Eye (tissue), 1 donor: ENCODE measurements at regions not wholly inside any gene's neighbourhood (a gene's known extent, or its start where the extent isn't known, plus 50 kb on each side); places are given as distances from the start of the nearest gene placed in this dataset.
"Not testable (repeated sequence)": the region's sequence is repeated elsewhere in the genome, so short reads cannot be mapped to it uniquely, and the experiment has no call there.

Experiments used
- DNase-seq: peaks from one replicate; pipeline ENCODE4 v3.0.0-alpha.2; 2015

DNA sequence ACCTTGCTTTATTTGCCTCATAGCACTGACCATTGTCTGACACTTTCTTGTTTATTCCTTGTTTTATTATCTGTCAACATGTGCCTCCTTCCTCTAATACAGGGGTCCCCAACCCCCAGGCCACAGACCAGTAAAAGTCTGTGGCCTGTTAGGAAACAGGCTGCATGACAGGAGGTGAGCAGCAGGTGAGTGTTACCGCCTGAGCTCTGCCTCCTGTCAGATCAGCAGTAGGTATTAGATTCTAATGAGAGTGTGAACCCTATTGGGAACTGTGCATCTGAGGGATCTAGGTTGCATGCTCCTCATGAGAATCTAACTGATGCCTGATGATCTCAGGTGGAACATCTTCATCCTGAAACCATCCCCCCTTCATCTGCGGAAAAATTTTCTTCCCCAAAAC lies 228.0 kb downstream of the HINT1 start:
- no peak for DNase-seq

DNA sequence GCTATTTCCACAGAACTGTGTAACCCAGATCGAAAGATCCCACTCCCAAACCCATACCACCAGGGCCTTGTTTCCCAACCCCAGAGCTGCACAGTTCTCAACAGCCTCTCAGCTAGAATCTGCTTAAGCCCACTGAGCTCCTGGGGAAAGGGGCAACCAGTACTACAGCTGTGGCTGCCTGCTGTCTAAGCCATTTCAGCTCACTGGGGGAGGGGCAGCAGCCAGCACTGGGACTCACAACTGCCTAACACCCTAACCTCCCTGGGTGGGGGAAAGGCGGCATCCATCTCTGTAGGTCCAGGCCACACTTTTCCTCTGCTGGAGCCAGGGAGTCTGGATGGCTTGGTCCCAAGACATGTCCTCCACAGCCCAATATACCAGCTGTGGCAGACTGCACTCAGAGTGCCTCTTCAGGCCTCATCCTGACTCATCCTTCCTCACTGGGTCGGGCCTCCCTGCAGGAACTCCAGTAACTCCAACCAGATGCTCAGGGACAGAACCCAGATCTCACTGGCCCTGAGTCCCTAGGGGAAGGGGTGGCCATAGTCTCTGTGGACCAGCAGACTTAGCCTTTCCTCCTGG lies 241.4 kb downstream of the HINT1 start:
- DNase-seq: no peak

DNA sequence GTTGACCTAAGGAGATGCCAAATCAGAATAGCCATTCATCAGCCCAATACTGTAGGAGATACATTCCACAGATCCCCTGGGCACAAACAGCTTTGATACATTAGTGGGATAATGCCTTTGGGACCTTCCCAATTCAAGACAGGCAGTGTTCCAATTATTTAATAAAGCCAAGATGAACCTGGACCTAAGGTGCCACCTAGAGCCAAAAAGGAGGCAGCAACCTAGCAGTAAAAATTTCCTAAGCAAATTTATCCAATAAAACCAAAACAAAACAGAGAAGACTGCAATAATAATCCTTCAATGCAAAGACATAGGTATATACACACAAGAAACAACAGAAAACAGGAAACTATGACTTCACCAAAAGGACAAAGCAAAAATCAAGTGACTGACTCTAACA lies 253.0 kb downstream of the HINT1 start:
- no peak for DNase-seq

DNA sequence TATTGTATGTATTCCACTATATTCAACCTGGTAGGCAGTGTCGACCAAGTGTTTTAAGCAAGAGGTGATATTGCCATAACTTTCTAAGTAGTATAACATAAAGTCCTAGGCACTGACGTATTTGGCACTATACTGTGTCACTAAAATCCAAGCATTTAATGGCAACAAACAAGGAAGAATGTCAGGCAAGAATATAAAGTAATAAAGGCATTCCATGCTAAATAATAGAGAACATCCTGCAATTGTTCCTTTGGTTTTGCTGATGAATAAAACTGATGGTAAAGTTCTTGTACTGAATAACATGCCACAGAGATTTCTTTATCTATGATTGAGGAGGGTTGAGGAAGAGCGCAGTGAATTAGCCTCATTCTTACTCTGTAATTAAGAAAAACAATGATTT lies 256.9 kb downstream of the HINT1 start:
- DNase-seq: no peak

DNA sequence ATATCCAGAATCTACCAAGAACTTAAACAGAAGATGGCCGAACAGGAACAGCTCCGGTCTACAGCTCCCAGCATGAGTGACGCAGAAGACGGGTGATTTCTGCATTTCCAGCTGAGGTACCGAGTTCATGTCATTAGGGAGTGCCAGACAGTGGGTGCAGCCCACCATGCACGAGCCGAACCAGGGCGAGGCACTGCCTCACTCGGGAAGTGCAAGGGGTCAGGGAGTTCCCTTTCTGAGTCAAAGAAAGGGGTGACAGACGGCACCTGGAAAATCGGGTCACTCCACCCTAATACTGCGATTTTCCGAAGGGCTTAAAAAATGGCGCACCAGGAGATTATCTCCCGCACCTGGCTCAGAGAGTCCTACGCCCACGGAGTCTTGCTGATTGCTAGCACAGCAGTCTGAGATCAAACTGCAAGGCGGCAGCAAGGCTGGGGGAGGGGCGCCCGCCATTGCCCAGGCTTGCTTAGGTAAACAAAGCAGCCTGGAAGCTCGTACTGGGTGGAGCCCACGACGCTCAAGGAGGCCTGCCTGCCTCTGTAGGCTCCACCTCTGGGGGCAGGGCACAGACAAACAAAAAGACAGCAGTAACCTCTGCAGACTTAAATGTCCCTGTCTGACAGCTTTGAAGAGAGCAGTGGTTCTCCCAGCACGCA lies 267.4 kb downstream of the HINT1 start:
- DNase-seq: not testable (repeated sequence)

DNA sequence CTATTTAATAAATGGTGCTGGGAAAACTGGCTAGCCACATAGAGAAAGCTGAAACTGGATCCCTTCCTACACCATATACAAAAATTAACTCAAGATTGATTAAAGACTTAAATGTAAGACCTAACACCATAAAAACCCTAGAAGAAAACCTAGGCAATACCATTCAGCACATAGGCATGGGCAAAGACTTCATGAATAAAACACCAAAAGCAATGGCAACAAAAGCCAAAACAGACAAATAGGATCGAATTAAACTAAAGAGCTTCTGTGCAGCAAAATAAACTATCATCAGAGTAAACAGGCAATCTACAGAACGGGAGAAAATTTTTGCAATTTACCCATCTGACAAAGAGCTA lies 267.9 kb downstream of the HINT1 start:
- DNase-seq: not testable (repeated sequence)

DNA sequence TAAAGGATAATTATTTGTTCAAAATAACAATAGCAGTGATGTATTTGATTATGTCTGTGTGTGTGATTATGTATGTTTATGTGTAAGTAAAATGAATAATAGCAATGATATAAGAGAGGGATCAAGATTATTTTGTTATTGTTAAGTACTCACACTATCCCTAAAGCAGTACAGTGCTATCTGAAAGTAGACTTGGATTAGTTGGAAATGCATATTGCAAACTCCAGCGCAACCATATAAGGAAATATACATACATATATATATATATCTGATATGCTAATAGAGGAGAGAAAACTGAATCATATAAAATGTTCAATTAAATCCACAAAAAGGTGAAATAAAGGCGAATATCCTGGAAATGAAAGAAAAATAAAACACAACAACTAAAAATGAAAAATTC lies 268.4 kb downstream of the HINT1 start:
- DNase-seq: no peak

DNA sequence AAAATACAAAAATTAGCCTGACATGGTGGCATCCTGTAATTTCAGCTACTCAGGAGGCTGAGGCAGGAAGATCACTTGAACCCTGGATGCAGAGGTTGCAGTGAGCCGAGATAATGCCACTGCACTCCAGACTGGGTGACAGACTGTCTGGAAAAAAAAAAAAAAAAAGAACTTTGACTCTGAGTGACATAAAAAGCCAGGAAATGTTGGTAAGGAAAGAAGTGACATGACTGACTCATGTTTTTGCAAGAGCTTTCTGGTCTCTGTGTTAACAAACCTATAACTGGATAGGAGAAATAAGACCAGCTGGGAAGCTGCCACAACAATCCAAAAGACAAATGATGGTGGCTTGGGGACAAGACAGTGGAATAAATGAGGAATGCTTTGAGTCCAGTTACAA lies 272.1 kb downstream of the HINT1 start:
- DNase-seq: no peak

DNA sequence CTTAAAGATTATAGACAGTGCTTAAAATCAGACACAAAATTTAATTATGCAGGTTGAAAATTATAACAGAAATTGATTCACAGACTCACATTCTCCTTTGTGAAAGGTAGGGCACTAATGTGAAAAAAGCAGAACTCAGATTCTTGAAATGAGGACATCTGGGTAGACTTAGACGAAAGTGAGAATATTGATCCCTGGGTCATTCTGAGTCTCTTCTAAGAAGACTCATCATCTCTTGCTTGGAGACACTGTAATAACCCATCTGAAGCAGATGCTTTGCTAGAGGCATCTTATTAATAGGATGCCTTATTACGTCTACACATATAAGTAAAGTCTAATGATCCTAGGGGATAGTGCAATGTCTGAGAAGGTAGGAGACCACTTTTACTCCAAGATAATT lies 274.4 kb downstream of the HINT1 start:
- DNase-seq: no peak

DNA sequence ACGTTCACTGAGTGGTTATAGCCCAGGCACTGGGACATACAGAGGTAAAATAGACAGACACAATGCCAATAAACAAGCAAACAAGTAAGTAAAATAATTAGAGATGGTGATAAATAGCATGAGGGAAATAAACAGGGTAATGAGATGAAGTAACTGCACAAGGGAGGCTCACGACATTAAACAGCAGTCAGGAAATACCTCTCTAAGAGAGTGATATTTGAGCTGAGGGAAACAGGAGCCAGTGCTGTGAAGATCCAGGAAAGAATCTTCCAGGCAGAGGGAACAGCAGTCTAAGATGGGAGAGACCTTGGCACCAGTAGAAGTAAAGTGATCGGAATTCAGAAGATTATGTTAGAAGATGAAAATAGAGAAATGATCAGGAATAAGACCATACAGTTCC lies 279.4 kb downstream of the HINT1 start:
- DNase-seq: no peak

DNA sequence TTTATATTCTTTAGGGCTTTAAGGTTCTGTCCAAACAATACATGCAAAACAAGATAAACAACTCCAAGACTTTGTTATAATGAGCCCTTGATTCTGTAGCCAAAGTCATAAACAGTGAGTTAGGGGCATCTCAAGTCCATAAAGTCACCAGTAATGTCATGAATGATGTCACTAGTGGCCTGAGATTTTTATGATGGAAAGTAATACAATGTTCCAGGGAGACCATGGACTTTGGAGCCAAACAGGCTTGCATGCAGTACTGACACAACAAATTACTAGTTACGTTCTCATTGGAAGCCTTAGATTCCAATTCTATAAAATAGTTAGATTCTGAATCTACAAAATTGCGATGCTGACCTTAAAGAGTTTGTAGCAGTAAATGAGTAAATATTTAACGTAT lies 280.0 kb downstream of the HINT1 start:
- no peak for DNase-seq

DNA sequence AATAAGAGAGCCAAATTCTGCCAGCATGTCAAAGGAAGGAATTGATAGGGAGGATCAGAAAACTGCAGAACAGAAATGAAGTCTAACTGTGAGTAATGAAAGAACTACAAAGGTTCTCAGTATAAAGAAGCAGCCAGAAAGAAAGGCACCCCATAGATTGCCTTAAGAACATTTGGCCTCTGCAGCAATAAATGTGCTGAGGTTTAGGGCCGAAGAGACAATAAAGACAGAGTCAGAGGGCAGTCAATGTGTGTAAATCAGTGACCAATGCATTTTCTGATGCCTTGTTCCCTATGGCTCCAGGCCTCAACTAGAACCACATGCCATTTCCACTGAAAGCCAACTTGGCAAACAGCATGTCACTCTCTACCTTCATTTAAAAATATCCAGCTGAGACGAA lies 281.0 kb downstream of the HINT1 start:
- DNase-seq: no peak

DNA sequence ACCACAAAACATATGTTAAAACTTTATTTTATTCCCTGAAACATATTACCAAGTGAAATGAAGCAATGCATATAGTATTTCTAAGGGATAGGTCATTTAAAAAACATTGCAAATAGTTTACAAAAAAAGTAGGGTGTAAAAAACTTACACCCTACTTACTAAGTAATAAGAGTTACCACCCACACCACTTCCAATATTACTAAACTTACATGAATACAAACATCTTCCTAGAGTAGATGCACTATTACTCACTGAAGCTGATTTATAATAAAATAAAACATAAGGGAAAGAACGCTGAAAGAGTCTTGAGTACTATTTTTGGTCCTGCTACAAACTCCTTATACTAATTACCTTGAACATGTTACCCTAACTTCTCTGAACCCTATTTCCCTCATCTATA lies 289.4 kb downstream of the HINT1 start:
- DNase-seq: no peak

DNA sequence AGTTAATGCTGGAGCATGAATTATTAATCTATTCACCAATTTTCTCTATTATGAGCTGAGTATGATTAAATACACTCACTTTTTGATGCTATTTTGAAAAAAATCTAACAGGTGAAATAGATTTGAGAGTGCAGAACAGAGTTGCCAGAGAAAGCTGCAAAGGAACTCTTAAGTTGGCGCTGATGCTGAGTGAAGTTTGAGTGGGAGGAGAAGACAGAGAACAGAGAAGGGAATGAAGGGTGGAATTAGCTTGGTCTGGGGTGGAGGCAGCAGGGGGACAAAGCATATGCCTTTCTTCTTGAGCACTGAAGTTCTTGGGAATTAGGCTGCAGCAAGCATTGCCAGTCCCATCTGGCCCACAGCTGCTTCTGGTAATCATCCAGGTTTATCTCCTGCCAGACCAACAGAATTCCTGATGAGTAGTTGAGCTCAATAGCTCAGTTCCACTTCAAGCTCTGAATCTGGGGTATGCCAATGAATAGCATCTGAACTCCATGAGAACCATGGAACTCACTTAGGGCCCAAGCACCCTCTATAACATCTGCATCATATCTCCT lies 290.1 kb downstream of the HINT1 start:
- peak; percentile 33 for DNase-seq

DNA sequence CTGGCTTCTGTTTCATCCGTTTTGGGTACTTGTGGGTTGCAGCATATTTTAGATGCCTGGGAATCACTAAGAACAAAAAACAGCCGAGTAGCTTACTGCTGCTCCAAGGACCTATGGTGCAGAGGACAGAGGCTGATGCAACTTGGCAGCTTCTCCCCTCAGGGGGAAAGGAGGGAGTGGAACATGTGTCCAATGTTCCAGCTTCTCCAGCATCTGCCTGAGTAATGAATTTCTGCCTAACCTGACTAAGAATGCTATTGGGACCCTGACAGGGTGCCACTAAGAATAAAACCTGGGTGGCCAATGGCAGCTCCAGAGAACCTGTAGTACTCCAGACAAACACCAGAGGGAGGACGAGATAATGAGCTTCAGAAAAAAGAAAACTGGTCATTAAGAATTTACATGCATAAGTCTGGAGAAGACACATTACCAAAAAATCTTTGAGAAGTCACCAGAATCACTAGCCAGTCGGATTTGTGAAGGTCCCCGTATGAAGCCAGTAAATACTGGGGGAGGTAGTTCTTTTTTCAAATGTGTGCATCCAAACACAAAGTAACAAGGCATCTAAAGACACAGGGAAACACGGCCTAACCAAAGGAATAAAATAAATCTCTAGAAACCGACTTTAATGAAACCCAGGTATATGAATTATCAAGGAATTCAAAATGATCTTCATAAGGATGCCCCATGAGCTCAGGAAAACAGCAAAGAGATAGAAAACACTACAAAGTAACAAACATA lies 293.5 kb downstream of the HINT1 start:
- DNase-seq: peak; percentile 58

DNA sequence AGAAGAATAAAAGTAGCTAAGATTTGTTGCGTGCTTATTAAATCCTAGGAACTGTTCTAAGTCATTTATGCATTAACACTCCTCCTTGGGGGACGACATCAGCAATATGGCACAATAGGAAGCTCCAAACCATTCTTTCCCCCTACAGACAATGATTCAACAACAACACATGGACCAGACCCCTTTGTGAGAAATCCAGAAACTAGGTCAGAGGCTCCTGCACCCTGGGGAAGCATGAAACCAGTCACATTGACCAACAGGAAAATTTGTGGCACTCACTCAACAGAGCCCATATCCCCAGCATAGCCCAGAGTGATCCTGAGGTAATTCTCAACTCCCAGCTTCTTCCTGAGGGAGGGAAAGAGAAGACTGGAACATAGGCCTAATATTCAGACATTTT lies 294.4 kb downstream of the HINT1 start:
- peak; percentile 31 for DNase-seq

DNA sequence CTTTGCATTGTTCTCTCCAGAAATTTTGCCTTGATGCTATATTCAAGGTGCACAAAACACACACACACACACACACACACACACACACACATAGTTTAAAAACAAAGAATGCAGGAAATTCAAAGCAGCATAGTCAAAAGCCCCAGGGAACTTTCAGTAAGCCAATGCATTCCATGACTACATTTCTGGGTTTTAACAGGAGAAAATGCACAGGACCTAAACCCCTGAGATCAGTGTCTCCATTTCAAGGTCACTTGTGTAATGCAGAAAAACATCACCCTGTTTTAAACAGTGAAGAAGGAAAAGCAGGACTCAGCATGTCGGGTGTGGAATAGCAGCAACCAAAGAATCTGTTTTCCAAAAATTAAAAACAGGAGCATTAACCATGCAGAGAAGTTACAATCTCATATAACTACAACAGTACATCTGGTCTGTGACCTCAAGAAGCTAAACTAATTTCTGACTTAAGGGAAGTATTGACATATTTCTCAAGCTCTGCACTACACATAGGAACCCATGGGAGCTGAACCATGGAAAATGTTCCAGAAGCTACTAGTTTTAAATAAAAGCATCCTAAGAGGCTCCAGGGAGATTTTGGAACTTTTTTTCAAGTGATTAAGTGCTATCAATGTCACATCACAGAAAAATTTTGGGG lies 296.7 kb downstream of the HINT1 start:
- peak; percentile 47 for DNase-seq

DNA sequence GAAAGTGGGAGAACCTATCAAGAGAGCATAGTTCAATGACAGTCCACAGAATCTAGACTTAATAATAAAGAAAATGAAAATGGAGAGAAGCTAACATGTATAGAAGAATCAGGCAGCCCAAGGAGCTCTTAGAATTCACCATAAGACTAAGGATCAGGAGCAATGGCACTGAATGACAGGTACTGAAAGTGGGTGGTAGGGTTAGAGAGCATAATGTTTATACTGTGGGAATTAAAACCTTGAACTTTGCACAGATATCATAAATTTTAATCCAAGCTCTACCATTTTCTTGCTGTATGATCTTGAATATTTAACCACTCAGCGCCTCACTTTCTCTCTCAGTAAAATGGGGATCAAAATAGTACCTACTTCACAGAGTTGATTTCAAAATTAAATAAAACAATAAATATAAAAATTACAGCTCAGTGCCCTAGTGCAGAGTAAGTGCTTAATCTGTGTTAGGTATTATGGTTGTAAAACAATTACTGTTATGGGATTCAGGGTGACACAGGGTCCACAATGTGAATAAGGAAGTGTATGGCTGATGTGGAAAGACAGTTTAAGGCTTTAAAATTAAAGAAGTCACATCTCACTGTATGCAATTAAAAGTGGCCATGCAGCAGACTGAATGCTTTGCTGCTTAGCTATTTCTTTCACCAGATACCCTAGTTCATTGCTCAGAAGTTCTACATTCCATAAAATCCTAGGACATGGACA lies 319.8 kb downstream of the HINT1 start:
- no peak for DNase-seq

DNA sequence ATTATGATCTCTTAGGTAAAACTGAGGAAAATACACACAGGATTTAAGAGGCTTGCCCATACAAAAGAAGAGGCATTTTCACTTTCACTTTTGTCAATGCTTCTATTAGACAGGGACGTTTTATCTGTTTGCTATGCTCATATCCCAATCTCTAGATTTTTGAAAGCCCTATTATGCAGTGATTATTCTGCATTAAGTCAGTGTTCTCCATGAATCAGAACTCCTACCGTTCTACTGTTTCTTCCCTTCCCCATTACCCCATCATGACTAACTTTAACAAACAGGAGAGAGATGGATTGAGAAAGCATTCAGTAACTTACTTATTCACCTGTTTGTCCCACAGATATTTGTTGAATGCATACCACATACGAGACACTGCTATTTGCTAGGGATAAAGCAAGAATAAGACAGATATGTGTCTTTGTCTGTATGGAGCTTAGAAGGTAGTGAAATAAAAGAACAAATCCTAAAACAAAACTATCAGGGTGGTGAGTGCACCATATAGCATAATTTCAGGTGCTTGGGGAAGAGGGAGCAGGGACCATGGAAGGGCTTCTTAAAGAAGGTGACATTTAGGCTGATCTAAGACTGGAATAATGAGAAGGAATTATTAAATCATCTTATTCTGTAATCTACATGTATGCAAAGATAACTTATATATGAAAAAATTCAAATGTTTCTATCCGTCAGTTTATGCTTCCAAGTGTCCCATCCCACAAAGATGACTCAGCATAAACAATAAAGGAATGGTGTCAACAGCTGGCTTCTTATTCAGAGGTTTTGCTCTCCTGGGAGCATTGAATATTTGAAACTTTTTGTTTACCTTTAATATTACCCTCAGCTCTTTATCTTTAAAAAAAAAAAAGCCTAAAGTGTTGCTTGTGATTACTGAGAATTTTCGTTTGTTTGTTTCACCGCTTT lies 328.1 kb downstream of the HINT1 start:
- DNase-seq: no peak

DNA sequence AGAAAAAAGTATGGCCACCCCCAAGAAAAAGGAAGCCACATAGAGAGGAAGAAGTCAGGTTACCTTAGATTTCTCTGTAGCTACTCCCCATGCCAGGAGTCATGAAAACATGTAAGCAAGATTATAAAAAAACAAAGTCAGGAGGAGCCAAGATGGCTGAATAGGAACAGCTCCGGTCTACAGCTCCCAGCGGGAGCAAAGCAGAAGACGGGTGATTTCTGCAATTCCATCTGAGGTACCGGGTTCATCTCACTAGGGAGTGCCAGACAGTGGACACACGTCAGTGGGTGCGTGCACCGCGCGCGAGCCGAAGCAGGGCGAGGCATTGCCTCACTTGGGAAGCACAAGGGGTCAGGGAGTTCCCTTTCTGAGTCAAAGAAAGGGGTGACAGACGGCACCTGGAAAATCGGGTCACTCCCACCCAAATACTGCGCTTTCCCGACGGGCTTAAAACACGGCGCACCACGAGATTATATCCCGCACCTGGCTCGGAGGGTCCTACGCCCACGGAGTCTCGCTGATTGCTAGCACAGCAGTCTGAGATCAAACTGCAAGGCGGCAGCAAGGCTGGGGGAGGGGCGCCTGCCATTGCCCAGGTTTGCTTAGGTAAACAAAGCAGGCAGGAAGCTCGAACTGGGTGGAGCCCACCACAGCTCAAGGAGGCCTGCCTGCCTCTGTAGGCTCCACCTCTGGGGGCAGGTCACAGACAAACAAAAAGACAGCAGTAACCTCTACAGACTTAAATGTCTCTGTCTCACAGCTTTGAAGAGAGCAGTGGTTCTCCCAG lies 347.3 kb downstream of the HINT1 start:
- not testable (repeated sequence) for DNase-seq

DNA sequence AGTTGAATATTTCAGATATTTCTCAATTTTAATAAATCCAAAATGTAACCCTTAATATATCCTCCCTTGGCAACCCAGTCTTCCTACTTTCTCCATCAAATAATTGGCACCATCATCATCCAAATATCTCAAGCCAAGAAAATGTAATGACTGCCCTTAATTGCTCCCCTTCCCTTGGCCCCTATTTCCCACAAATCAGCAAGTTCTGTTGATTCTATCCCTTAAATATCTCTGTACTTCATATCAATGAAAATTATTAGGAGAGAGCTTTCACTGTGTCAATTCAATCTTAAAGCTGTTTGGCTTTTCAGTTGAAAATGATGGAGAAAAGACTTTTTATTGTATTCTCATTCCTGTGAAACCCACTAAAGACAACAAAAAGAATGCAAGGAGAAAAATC lies 349.8 kb downstream of the HINT1 start:
- DNase-seq: no peak
